Glomerular visceral epithelial cell (primary cell): ENCODE measurements at regions not wholly inside any gene's neighbourhood (a gene's known extent, or its start where the extent isn't known, plus 50 kb on each side); places are given as distances from the start of the nearest gene placed in this dataset.
A peak's percentile ranks its signal among the peaks of the same experiment; 100 is the strongest.

Experiments used
- DNase-seq: peaks from one replicate; pipeline ENCODE4 v3.0.0-alpha.2; 2016; ENCODE audit errors: extremely low spot score

- no peak for DNase-seq
Observed at GRCh38 chr21:43364261-43364510, 62.7 kb downstream of the SIK1 start.

- no peak for DNase-seq
Observed at GRCh38 chr21:43363506-43364260, 63.2 kb downstream of the SIK1 start.

DNA sequence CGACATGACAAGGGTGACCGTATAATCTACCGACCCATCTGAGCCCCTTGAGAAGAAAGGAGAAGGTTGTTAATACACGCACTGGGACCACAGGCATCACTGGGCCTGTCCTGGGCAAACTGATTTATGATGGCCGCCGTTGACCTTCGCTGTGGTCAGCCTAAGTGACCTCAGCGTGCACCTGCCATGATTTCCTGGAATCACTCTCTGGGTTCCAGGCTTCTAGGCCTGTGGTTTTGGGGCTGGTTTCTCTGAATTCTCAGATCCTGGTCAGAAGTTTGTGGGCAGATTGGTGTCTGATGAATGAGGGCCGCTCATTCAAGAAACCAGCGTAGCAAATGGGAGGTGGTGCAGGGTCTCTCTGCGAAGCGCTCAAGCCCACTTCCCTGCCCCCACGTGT lies 64.0 kb downstream of the SIK1 start:
- no peak for DNase-seq

- DNase-seq = peak; percentile 10
Observed at GRCh38 chr21:43362321-43362791, 64.6 kb downstream of the SIK1 start.

DNA sequence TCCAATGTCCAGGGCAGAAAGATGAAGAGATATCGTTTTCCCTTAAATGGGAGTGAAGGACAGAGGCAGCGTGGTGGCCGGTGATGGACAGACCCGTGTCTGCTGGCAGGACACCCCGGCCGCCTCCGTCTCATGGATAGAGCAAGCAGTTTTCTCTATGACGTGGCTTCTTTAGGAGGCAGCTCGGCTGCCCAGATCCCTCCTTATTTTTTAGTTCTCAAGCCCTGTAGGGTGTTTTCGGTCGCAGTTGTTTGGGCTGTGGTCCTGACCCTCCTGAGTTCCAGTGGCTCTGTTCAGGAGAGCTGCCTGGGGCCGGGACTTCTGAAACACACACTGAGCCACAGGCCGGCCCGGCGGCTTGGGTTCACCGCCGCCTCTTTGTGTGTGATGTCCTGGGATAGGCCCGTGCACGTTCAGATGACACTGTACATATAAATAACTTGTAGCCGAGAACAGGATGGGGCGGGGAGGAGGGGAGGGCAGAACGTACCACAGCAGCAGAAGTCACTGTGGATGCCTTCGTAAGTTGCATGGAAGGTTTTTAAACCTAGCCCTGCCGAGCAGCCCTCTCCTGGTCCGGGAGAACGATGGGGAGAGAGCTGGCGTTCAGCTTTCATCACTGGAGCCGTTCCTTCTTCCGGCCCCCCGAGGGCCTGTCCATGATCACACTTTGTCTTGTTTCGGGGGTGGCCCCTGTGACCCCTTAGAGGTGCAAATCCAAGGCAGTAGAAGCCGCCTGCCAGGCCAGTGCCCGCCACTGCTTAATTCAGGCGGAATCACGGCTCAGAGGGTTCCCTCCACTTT lies 65.2 kb downstream of the SIK1 start:
- no peak for DNase-seq

- no peak for DNase-seq
Observed at GRCh38 chr21:43361127-43361492, 65.8 kb downstream of the SIK1 start.

DNA sequence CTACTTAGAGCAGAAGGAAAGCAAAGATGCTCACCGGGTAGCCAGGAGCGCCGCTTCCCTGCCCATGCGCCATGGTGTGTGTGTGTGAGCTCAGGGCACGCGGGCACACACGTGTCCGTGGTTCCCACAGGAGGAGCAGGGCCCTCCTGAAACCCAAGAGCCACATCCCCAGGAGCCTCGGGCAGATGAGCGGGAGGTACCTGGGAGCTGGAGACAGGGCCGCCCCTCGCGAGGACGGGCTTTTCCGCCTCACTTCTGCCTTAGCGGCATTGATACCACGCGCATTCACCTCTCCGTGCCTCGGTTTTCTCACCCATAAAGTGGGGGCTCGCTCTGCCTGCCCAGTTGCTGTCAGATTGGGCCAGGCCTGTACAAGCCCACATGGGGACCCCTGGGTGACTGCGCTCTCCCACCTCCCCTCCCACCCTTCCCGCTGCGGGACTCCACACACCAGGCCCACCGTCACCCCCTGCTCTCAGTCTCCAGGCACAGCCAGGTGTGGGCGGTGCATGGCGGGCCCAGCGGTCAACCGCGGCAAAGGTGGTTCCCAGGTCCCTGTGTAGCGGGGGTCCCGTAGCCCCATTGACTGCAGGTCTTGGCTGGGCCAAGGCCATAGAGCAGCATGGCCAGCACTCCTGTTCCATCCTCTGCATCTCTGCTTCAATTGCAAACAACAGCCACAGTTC lies 66.3 kb downstream of the SIK1 start:
- no peak for DNase-seq

DNA sequence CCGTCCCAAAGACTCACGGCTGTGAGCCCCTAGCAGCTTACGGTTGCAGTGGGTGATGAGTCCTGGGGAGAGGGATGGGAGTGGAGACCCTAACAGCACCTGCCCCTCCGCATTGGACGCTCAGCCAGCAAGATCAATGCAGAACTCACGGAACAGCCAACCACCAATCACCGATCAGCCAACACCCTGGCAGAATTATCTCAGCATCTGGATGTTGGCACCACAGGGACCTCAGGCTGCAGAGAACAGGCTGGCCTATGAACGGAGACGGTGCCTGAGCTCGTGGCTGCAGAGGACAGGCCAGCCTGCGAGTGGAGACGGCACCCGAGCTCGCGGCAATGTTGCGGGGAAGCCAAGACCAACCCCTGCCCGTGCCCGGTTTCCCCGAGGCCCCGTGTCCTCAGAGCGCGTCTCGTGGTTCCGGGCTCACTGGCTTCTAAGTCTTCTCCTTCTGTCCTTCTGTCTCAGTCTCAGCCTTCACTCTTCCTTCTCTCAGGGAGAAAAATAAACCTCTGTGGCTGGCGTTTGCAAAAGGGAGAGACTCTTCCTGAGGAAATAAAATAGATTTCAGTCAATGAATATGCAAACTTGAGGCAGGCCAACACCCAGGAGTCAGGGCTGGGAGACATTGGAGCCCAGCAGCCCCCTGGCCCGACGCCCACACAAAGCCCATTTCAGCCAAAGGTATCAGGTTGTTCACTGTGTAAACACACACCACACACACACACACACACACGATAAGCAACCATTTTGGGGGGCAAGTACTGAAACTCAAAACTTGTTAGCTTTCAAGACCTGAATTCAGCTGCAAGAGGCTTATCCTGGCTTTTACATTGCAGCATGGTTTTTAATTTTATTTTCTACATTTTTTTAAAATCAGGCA lies 67.8 kb downstream of the SIK1 start:
- DNase-seq = no peak

- DNase-seq = no peak
Observed at GRCh38 chr21:43357715-43358430, 69.1 kb downstream of the SIK1 start.

DNA sequence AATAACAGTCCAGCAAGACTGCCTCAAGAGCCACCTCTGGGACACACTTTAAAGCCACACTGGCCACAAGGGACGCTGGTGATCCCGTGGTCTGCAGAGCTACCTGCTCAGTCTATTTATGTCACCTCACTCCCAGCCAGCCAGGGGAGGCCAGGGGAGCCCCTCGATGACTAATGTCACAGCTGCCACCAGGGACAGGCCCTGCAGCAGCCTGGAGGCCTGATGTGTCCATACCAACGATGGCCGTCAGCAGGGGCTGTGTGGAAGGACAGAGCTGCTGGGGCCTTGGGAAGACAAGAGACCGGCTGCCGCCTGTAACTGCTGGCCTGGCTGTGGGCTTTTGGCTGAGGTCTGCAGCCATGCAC lies 71.0 kb downstream of the SIK1 start:
- no peak for DNase-seq

DNA sequence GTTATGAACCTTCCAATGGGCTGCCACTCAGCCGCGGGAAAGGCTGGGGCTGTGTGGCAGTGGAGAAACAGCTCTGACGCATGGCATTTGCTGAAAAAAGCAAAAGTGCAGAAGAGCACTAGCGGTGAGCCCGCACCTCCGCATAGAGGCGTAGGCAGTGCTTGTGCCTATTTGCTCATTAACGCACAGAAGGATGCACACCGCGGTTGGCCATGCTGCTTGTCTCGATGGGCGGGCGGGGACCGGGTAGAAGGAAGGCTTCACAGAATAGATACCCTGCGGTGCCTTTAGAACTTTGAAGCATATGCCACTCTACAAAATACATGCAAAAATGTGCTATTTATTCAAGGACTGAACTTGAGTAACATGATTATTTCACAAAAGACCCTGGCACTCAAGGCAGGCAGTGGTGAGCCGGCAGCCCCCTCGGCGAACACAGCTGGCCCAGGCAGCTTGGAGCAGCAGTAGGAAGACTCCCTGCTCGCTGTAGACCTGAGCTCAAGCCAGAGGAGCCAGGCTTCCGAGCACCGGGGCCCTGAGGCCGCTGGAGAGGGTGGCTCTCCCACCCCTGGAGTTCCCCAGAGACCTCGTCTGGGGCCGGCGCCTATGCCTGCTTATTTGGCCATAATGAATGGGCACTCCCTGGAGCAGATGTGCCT lies 71.5 kb downstream of the SIK1 start:
- DNase-seq = no peak

DNA sequence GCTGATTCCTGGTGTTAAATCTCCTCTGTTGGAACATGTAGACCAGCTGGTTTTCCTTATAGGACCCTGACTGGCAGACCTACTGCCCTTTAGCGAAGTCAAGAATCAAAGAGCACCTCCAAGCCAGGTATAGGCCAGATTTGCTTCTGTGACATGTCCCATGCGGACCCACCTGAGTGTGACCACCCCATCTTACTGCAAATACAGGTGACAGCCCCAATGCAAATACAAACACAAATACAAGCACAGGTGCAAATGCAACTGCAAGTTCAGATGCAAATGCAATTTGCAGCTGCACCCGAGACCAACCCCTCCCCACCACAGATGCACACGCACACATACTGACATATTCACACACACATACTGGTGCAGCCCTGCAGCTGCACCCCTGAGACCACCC lies 72.3 kb downstream of the SIK1 start:
- no peak for DNase-seq

GRCh38 chr21:43354026-43354420 lies 72.9 kb downstream of the SIK1 start:
- no peak for DNase-seq

DNA sequence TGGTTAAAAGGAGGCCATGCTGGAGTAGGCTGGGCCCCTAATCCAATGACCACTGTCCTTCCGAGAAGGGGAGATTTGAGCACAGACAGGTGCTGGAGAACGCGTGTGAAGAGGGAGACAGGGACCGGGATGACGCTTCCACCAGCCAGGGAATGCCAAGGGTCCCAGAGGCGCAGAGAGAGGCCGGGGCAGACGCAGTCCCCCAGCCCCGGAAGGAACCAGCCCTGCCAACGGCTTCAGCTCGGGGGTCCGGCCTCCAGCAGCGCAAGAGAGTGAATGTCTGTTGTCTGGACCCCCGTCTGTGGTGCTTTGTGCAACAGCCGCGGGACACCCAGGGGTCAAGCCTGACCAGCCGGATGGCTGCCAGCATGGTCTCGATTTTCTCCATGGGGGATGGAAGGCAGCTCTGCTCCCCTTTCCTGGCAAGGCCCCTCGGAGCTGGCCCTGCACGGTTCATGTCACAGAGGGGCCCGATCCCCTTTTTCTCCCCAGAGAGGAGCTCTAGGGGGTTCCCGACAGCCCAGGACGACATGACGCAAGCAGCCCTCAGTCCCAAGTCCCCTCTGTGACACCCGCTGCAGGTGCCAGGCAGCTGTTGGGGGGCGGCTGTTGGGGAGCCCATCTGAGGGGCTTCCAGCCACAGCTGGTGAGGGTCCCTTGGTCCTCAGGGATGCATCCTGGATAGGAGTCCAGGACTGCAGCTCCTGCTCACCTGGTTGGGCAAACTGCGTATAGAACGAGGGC lies 73.5 kb downstream of the SIK1 start:
- DNase-seq = no peak

DNA sequence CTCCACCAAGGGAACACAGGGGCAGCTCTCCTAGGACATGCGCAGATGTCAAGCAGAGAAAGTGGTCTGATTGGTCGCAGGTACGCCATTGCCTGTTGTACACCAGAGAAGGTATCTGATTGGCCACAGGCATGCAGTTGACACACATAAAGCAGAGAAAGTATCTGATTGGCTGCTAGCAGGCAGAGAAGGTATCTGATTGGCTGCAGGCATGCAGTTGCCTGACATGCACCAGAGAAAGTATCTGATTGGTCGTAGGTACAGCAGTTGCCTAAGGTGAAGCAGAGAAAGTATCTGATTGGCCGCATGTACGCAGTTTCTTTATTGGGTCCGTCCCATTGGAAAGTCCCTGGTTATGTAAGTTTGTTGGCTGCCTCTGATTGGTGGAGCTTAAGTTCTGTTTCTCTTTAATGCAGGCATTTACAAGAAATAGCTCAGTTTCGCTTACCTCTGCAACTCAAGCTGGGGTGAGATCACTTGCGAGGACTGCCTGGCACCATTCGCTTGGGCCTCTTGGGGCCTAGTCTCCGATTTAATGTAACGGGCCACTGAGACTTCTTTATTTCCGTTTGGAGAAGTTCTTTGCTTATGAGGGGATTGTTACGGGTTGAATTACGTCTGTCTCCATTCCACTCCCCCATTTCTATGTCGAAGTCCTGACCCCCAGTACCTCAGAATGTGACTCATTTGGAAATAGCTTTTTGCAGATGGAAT lies 74.2 kb downstream of the SIK1 start:
- peak; percentile 11 for DNase-seq

- DNase-seq = no peak
Observed at GRCh38 chr21:43352154-43352537, 74.8 kb downstream of the SIK1 start.

DNA sequence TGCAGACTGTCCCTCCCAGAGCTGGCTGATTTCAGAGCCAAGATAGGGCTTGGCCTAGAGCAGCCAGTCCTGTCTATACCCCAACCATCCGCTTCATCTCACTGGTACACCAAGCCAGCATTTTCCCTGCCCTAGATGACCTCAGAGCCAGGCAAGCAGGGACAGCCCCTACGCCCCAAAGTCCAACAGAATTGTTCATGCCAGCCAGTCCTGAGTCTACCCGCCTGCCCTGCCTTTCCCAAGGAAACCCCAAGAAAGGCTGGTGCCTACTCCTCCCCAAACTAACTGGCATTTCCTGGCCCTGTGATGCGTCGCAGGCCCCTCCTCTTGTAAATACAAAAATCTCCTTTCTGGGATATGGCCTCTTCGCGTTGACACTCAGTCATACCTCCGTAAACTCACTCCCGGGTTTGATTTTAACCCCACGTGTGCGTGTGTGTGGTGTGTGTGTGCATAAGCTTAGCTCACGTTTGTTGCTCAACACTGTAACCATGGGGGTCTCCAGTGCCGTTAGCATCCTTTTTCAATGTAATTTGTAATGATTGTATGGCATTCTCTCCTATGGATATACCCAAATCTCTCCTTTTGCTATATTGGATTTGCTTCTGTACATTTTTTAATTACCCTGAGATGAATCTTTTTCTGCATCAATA lies 75.3 kb downstream of the SIK1 start:
- DNase-seq = no peak

DNA sequence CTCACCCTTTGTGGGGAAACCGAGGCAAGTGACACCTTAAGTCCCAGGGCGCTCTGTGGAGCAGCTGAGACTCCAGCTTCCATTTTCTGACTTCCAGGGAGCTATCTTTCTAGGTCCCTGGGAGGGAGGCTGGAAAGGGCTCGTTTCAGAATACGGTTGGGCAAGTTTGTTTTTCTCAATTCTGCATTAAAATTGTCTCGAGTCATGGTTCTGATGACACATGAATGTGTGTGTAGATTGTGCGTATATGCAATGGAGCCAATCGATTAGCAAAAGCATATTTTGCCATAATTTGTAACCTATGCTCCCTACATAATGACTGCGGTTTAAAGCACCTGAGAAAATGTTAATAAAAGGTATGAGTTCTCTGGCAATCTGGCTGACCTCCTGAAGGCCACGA lies 77.3 kb downstream of the SIK1 start:
- no peak for DNase-seq

DNA sequence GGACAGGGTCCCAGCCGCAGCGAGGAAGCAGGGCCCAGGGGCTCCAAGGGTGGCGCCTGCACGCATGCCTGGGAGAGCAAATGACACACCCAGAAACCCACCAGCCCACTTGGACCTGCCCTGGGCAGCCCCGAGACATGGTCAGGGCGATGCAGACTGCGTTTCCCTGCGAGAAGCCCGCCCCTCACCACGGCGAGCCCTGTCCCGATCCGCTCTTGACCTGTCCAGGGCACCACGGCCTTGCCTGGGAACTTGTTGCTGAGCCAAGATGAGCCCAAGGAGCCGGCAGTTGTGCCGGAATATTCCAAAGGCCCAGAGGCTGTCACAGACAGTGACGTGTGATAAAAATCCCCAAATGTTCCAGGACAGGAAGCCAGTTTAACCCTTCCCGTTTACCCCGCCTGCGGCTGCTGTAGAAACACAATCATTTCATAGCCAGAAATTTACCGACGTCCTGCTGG lies 78.1 kb downstream of the SIK1 start:
- no peak for DNase-seq
